HG02852 (cell line): ENCODE measurements at regions not wholly inside any gene's neighbourhood (a gene's known extent, or its start where the extent isn't known, plus 50 kb on each side); places are given as distances from the start of the nearest gene placed in this dataset.
"Not testable (repeated sequence)": the region's sequence is repeated elsewhere in the genome, so short reads cannot be mapped to it uniquely, and the experiment has no call there.

Experiments used
- ATAC-seq: cut with Tn5 transposase; IDR thresholded peaks from one replicate; pipeline ENCODE4 v1.9.1; 2021; ENCODE audit warnings: mild to moderate bottlenecking, moderate library complexity; ENCODE audit not compliant: unreplicated experiment

GRCh38 chr20:39752262-39752876 lies 790.2 kb downstream of the DHX35 start:
- no peak for ATAC-seq

- ATAC-seq = no peak
Measured at GRCh38 chr20:39751557-39752137, 789.5 kb downstream of the DHX35 start.

- no peak for ATAC-seq
Measured at GRCh38 chr20:39745380-39745779, 783.2 kb downstream of the DHX35 start.

- ATAC-seq = no peak
Measured at GRCh38 chr20:39738651-39739050, 776.5 kb downstream of the DHX35 start.

- ATAC-seq = no peak
Measured at GRCh38 chr20:39736434-39737327, 774.5 kb downstream of the DHX35 start.

- not testable (repeated sequence) for ATAC-seq
Measured at GRCh38 chr20:39725513-39725912, 763.4 kb downstream of the DHX35 start.

- ATAC-seq = no peak
Measured at GRCh38 chr20:39719293-39719692, 757.1 kb downstream of the DHX35 start.

GRCh38 chr20:39717936-39718335 lies 755.8 kb downstream of the DHX35 start:
- ATAC-seq = no peak

- no peak for ATAC-seq
Measured at GRCh38 chr20:39716796-39717341, 754.7 kb downstream of the DHX35 start.

GRCh38 chr20:39713076-39713840 lies 751.1 kb downstream of the DHX35 start:
- no peak for ATAC-seq

- no peak for ATAC-seq
Measured at GRCh38 chr20:39706184-39706663, 744.1 kb downstream of the DHX35 start.

GRCh38 chr20:39705032-39705431 lies 742.9 kb downstream of the DHX35 start:
- no peak for ATAC-seq

- ATAC-seq = not testable (repeated sequence)
Measured at GRCh38 chr20:39703357-39703756, 741.2 kb downstream of the DHX35 start.

- no peak for ATAC-seq
Measured at GRCh38 chr20:39702701-39703349, 740.7 kb downstream of the DHX35 start.

- no peak for ATAC-seq
Measured at GRCh38 chr20:39700528-39700927, 738.4 kb downstream of the DHX35 start.

- ATAC-seq = no peak
Measured at GRCh38 chr20:39699166-39699725, 737.1 kb downstream of the DHX35 start.

GRCh38 chr20:39698752-39699151 lies 736.6 kb downstream of the DHX35 start:
- no peak for ATAC-seq

GRCh38 chr20:39691151-39691862 lies 729.2 kb downstream of the DHX35 start:
- ATAC-seq = no peak

- ATAC-seq = no peak
Measured at GRCh38 chr20:39676857-39677391, 714.8 kb downstream of the DHX35 start.
